ENCODE measurements at regions not wholly inside any gene's neighbourhood (a gene's known extent, or its start where the extent isn't known, plus 50 kb on each side); places are given as distances from the start of the nearest gene placed in this dataset.

DNA sequence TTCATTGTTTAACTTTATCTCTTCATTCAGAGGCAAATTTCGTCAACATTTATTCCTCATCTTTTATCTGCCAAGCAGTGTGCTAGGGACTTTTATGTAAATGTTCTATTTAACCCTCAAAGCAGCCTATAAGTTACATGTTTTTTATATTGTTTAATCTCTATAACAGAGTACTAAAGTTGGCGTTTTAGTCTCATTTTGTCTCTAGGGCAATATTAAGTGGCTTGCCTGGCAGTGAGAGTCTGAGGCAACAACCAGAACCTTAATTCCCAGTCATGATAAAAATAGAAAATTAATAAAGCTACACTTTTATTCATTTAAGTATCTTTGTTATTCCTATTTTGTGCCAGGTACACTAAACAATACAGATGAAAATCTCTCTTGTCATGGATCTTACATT, 994.3 kb upstream of the ADGRL2 start:
- DNase-seq = no peak
- H3K27me3 ChIP-seq = no peaks in the 10 kb centered on the region
- in situ Hi-C loops (cut with MboI; ENCODE audit: low sequenced_read_pairs in 4 of 4) (no loop called here), intact Hi-C loops (cut with DNase I; ENCODE audit: low total_unique reads) (no loop called here)
- no peak overlapping the region for H3K4me3 ChIP-seq
- TF ChIP-seq, protein P1, sequence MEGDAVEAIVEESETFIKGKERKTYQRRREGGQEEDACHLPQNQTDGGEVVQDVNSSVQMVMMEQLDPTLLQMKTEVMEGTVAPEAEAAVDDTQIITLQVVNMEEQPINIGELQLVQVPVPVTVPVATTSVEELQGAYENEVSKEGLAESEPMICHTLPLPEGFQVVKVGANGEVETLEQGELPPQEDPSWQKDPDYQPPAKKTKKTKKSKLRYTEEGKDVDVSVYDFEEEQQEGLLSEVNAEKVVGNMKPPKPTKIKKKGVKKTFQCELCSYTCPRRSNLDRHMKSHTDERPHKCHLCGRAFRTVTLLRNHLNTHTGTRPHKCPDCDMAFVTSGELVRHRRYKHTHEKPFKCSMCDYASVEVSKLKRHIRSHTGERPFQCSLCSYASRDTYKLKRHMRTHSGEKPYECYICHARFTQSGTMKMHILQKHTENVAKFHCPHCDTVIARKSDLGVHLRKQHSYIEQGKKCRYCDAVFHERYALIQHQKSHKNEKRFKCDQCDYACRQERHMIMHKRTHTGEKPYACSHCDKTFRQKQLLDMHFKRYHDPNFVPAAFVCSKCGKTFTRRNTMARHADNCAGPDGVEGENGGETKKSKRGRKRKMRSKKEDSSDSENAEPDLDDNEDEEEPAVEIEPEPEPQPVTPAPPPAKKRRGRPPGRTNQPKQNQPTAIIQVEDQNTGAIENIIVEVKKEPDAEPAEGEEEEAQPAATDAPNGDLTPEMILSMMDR (IDR thresholded peaks at IDR 0.05 in 4 of 5, conservative IDR thresholded peaks at IDR 0.05 in 1 of 5) = no peak
- no peak for TF ChIP-seq POLR2A (IDR thresholded peaks at IDR 0.05)
- H3K4me1 ChIP-seq = no peaks in the 10 kb centered on the region
- H3K36me3 ChIP-seq = no peaks in the 10 kb centered on the region
- ATAC-seq = no peak
- no peak overlapping the region for H3K27ac ChIP-seq
- H3K9me3 ChIP-seq = no peaks in the 10 kb centered on the region

DNA sequence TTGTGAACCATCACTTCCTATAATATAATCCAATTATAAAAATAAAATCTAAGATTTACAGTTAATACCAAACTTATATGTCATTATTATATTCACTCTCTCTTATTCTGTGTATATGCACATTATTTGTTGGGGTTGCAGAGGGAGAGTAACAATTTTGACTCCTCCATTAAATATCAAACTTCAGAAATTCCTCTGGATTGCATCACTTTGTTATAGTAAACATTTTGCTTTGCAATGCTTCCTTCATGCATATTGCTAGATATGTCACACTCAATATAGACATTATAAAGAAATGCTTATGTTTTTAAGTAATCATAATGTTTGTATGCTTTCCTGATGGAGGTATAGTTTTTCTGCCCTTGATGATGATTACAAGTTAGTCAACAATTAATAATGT, 999.0 kb upstream of the ADGRL2 start:
- no peaks in the 10 kb centered on the region for H3K9me3 ChIP-seq
- H3K4me1 ChIP-seq = no peaks in the 10 kb centered on the region
- DNase-seq (no peak), ATAC-seq (no peak)
- H3K27ac ChIP-seq = no peak overlapping the region
- TF ChIP-seq, protein P1 (IDR thresholded peaks at IDR 0.05 in 4 of 5, conservative IDR thresholded peaks at IDR 0.05 in 1 of 5) = no peak
- TF ChIP-seq POLR2A (IDR thresholded peaks at IDR 0.05) = no peak
- H3K36me3 ChIP-seq = no peaks in the 10 kb centered on the region
- in situ Hi-C loops (cut with MboI; ENCODE audit: low sequenced_read_pairs in 4 of 4) = no loop called here
- intact Hi-C loops (cut with DNase I; ENCODE audit: low total_unique reads) = no loop called here
- no peak overlapping the region for H3K4me3 ChIP-seq
- no peaks in the 10 kb centered on the region for H3K27me3 ChIP-seq

DNA sequence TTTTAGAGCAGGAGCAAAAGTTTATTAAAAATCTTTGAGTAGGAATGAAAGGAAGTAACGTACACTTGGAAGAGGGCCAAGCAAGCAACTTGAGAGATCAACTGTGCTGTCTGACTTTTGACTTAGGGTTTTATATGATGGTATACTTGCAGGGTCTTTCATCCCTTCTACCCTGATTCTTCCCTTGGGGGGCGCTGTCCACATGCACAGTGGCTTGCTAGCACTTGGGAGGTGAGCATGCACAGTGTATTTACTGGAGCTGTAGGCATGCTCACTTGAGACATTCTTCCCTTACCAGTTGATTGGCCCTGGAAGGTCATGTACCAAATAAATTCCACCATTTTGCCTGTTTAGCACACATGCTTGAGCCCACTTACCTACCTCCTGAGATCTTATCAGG, 1001.3 kb upstream of the ADGRL2 start:
- Histone ChIP-seq H3K36me3 (no peaks in the 10 kb centered on the region), H3K27ac (no peak overlapping the region), H3K4me3 (no peak overlapping the region), H3K4me1 (no peaks in the 10 kb centered on the region), H3K27me3 (no peaks in the 10 kb centered on the region), H3K9me3 (no peaks in the 10 kb centered on the region)
- ATAC-seq (no peak), DNase-seq (no peak)
- in situ Hi-C loops (cut with MboI; ENCODE audit: low sequenced_read_pairs in 4 of 4) (no loop called here), intact Hi-C loops (cut with DNase I; ENCODE audit: low total_unique reads) (no loop called here)
- TF ChIP-seq POLR2A (IDR thresholded peaks at IDR 0.05) = no peak
- TF ChIP-seq, protein P1 (IDR thresholded peaks at IDR 0.05 in 4 of 5, conservative IDR thresholded peaks at IDR 0.05 in 1 of 5) = no peak

DNA sequence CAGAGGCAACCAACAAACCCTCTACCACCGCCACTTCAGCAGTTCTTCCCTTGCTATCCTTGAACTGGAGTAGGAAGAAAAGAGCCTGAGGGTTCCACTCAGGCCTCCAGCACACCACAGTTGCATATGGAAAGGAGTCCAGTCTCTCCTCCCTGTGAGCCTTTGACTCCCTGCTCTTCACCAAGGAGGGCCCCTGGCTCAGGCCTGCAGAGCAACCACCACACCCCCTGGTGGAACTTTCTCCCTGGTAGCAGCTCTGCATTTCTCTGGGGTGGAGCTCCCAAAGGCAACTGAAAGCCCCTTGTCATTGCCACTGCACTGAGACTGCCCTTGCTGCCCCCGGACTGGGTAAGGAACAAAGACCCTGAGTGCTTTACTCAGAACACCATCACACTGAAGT, 1021.5 kb upstream of the ADGRL2 start:
- intact Hi-C loops (cut with DNase I; ENCODE audit: low total_unique reads) (no loop called here), in situ Hi-C loops (cut with MboI; ENCODE audit: low sequenced_read_pairs in 4 of 4) (no loop called here)
- no peak overlapping the region for H3K4me3 ChIP-seq
- H3K4me1 ChIP-seq = no peaks in the 10 kb centered on the region
- no peaks in the 10 kb centered on the region for H3K36me3 ChIP-seq
- TF ChIP-seq, protein P1 (IDR thresholded peaks at IDR 0.05 in 4 of 5, conservative IDR thresholded peaks at IDR 0.05 in 1 of 5) = no peak
- no peak for TF ChIP-seq POLR2A (IDR thresholded peaks at IDR 0.05)
- ATAC-seq = no peak
- H3K9me3 ChIP-seq = no peaks in the 10 kb centered on the region
- DNase-seq = no peak
- no peaks in the 10 kb centered on the region for H3K27me3 ChIP-seq
- no peak overlapping the region for H3K27ac ChIP-seq

DNA sequence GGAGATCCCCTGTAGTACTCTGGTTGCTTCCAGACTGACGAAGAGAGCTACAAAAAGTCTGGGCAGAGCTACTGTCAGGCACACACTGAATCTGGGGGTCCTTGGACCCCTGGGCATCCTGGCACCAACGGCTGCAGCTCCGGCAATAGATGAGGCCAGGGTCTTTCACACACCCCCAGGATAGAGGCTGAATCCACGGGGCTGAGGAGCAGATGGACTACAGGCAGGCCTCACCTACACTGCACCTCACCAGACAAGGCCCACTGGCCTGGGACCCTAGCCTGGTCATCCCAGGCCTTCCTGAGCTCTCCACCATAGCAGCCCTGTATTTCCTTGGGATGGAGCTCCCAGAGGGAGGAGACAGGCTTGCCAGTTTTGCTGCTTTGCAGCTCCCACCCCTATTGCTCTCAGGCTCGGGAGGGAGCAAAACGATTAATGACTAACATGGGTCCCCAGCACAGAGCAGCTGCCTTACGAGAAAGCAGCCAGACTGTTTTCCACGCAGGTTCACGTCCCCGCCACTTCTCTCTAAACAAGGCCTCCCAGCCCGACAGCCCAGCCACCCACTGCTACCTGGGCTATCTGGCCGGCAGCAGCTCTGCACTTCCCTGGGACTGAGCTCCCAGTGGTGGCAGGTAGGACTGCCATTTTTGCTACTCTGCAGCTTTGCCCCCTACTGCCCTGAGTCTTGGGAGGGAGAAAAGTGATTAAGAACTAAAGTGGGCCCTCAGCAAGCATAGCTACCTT, 1022.5 kb upstream of the ADGRL2 start:
- H3K36me3 ChIP-seq = no peaks in the 10 kb centered on the region
- H3K27me3 ChIP-seq = no peaks in the 10 kb centered on the region
- no peak overlapping the region for H3K27ac ChIP-seq
- no peaks in the 10 kb centered on the region for H3K4me1 ChIP-seq
- no peak overlapping the region for H3K4me3 ChIP-seq
- H3K9me3 ChIP-seq = no peaks in the 10 kb centered on the region
- intact Hi-C loops (cut with DNase I; ENCODE audit: low total_unique reads) = no loop called here
- TF ChIP-seq, protein P1 (IDR thresholded peaks at IDR 0.05 in 4 of 5, conservative IDR thresholded peaks at IDR 0.05 in 1 of 5) = no peak
- TF ChIP-seq POLR2A (IDR thresholded peaks at IDR 0.05) = no peak
- ATAC-seq (no peak), DNase-seq (no peak)
- in situ Hi-C loops (cut with MboI; ENCODE audit: low sequenced_read_pairs in 4 of 4) = no loop called here
